Esophagus mucosa (tissue), 1 donor: ENCODE measurements at regions not wholly inside any gene's neighbourhood (a gene's known extent, or its start where the extent isn't known, plus 50 kb on each side); places are given as distances from the start of the nearest gene placed in this dataset.
"Not testable (repeated sequence)": the region's sequence is repeated elsewhere in the genome, so short reads cannot be mapped to it uniquely, and the experiment has no call there.

Experiments used
- ATAC-seq: fragments of 200-7000 bp; cut with Tn5 transposase; one replicate; pipeline ENCODE4 v1.9.1; 2020
- donor health status: DM: yes; HTN: yes; CAD: no.

GRCh38 chr2:123614596-123614995 lies 410.5 kb upstream of the CNTNAP5 start:
- no peak for ATAC-seq

- not testable (repeated sequence) for ATAC-seq
Observed at GRCh38 chr2:123618642-123619041, 406.4 kb upstream of the CNTNAP5 start.

GRCh38 chr2:123624816-123625215 lies 400.3 kb upstream of the CNTNAP5 start:
- ATAC-seq: no peak

- ATAC-seq: no peak
Observed at GRCh38 chr2:123636232-123636631, 388.9 kb upstream of the CNTNAP5 start.

GRCh38 chr2:123640685-123641335 lies 384.3 kb upstream of the CNTNAP5 start:
- ATAC-seq: no peak

GRCh38 chr2:123644053-123644452 lies 381.0 kb upstream of the CNTNAP5 start:
- ATAC-seq: no peak

GRCh38 chr2:123648016-123648415 lies 377.1 kb upstream of the CNTNAP5 start:
- ATAC-seq: no peak

GRCh38 chr2:123648956-123649355 lies 376.1 kb upstream of the CNTNAP5 start:
- no peak for ATAC-seq

GRCh38 chr2:123651151-123651550 lies 373.9 kb upstream of the CNTNAP5 start:
- no peak for ATAC-seq

- no peak for ATAC-seq
Observed at GRCh38 chr2:123652320-123652719, 372.8 kb upstream of the CNTNAP5 start.

- no peak for ATAC-seq
Observed at GRCh38 chr2:123656590-123656989, 368.5 kb upstream of the CNTNAP5 start.

GRCh38 chr2:123659120-123659519 lies 366.0 kb upstream of the CNTNAP5 start:
- ATAC-seq: no peak

- ATAC-seq: peak; percentile 41
Observed at GRCh38 chr2:123670286-123670685, 354.8 kb upstream of the CNTNAP5 start.

- not testable (repeated sequence) for ATAC-seq
Observed at GRCh38 chr2:123683797-123684196, 341.3 kb upstream of the CNTNAP5 start.

GRCh38 chr2:123687064-123687463 lies 338.0 kb upstream of the CNTNAP5 start:
- no peak for ATAC-seq

- ATAC-seq: no peak
Observed at GRCh38 chr2:123688231-123688940, 336.7 kb upstream of the CNTNAP5 start.

GRCh38 chr2:123692121-123692520 lies 333.0 kb upstream of the CNTNAP5 start:
- ATAC-seq: no peak

- ATAC-seq: no peak
Observed at GRCh38 chr2:123693836-123694235, 331.3 kb upstream of the CNTNAP5 start.

- no peak for ATAC-seq
Observed at GRCh38 chr2:123695426-123695825, 329.7 kb upstream of the CNTNAP5 start.

GRCh38 chr2:123696021-123696420 lies 329.1 kb upstream of the CNTNAP5 start:
- ATAC-seq: no peak

GRCh38 chr2:123696799-123697410 lies 328.2 kb upstream of the CNTNAP5 start:
- no peak for ATAC-seq

GRCh38 chr2:123715467-123715982 lies 309.6 kb upstream of the CNTNAP5 start:
- no peak for ATAC-seq

- ATAC-seq: no peak
Observed at GRCh38 chr2:123717636-123718334, 307.3 kb upstream of the CNTNAP5 start.
